H1 (cell line): ENCODE measurements at regions not wholly inside any gene's neighbourhood (a gene's known extent, or its start where the extent isn't known, plus 50 kb on each side); places are given as distances from the start of the nearest gene placed in this dataset.
A peak's percentile ranks its signal among the peaks of the same experiment; 100 is the strongest.

Experiments
- CTCF ChIA-PET: fragments of 300-600 bp; sonication (Branson Sonifier 250); formaldehyde crosslinking; loops from one replicate; lab custom pipeline; 2021; ENCODE audit not compliant: partially characterized antibody; lab: Charles Lee
- POLR2A ChIA-PET: fragments of 300-600 bp; sonication (Branson Sonifier 250); formaldehyde crosslinking; loops from one replicate; lab custom pipeline; 2021; ENCODE audit warnings: inconsistent platforms; ENCODE audit not compliant: partially characterized antibody; lab: Charles Lee
- DNase-seq, 2 experiments: peaks; one replicate each; pipeline versions ENCODE4 v3.0.0 to v3.0.0-alpha.2; 2010 to 2022; ENCODE audit warnings: low spot score in 2 of 2, low read depth in 1 of 2, mixed read lengths in 1 of 2
- FAIRE-seq: peaks from 2 replicates; lab custom pipeline; 2011; peaks lifted over from hg19 to GRCh38; lab: Jason Lieb, UNC
- H2AFZ ChIP-seq: 2 replicates; pipeline ENCODE4 v1.8.1; 2012; ENCODE audit warnings: low read length, inconsistent platforms
- H2AK5ac ChIP-seq: 2 replicates; pipeline ENCODE4 v1.6.1; 2013; ENCODE audit warnings: low read depth, low read length
- H2BK120ac ChIP-seq: replicated peaks from 2 replicates; pipeline ENCODE3; 2013; ENCODE audit warnings: low read depth, low read length, inconsistent platforms
- H2BK12ac ChIP-seq: 2 replicates; pipeline ENCODE4 v1.6.1; 2013; ENCODE audit warnings: low read depth, low read length
- H2BK15ac ChIP-seq: 2 replicates; pipeline ENCODE4 v1.6.1; 2013; ENCODE audit warnings: low read length
- H2BK20ac ChIP-seq: 2 replicates; pipeline ENCODE4 v1.6.1; 2013; ENCODE audit warnings: low read length
- H2BK5ac ChIP-seq: 2 replicates; pipeline ENCODE4 v1.6.1; 2013; ENCODE audit warnings: low read depth, low read length
- H3K14ac ChIP-seq: 2 replicates; pipeline ENCODE4 v1.6.1; 2013; ENCODE audit warnings: inconsistent platforms; ENCODE audit not compliant: insufficient read length
- H3K18ac ChIP-seq: 2 replicates; pipeline ENCODE4 v1.6.1; 2013; ENCODE audit warnings: low read length; ENCODE audit errors: extremely low read depth
- H3K23ac ChIP-seq: 2 replicates; pipeline ENCODE4 v1.6.1; 2013; ENCODE audit warnings: inconsistent platforms; ENCODE audit not compliant: insufficient read length
- H3K23me2 ChIP-seq: 2 replicates; pipeline ENCODE4 v1.6.1; 2013; ENCODE audit warnings: low read depth, low read length
- H3K27ac ChIP-seq: 2 replicates; pipeline ENCODE4 v1.6.1; 2011; ENCODE audit warnings: low read depth, low read length, inconsistent platforms
- H3K27me3 ChIP-seq, 4 experiments: replicated peaks in 1 of 4; 1 replicate in 1 of 4; 2 replicates in 3 of 4; pipeline versions ENCODE4 v1.6.1 to v1.8.1; 2011 to 2013; ENCODE audit warnings: low read length in 3 of 4, mild to moderate bottlenecking in 3 of 4, inconsistent platforms in 2 of 4, mixed read lengths in 2 of 4, moderate library complexity in 1 of 4; ENCODE audit not compliant: control insufficient read depth in 3 of 4, insufficient read depth in 3 of 4; ENCODE audit errors: extremely low read depth in 1 of 4
- H3K36me3 ChIP-seq, 4 experiments: 2 replicates each; pipeline versions ENCODE4 v1.6.1 to v1.8.1; 2011 to 2013; ENCODE audit warnings: mild to moderate bottlenecking in 4 of 4, low read length in 3 of 4, moderate library complexity in 2 of 4, control low read depth in 1 of 4, inconsistent platforms in 1 of 4; ENCODE audit not compliant: insufficient read depth in 4 of 4, control insufficient read depth in 2 of 4
- H3K4ac ChIP-seq: replicated peaks from 2 replicates; pipeline ENCODE3; 2013; ENCODE audit warnings: low read length, low read depth, mixed read lengths, inconsistent platforms; ENCODE audit not compliant: insufficient read length
- H3K4me1 ChIP-seq, 4 experiments: replicated peaks in 1 of 4; 1 replicate in 1 of 4; 2 replicates in 3 of 4; pipeline versions ENCODE4 v1.6.1 to v1.8.1; 2011 to 2013; ENCODE audit warnings: low read length in 3 of 4, inconsistent platforms in 2 of 4, mixed read lengths in 1 of 4; ENCODE audit not compliant: insufficient read depth in 4 of 4, control insufficient read depth in 3 of 4
- H3K4me2 ChIP-seq, 2 experiments: 2 replicates each; pipeline versions ENCODE4 v1.6.1 to v1.8.1; 2011 to 2013; ENCODE audit warnings: low read depth in 2 of 2, low read length in 2 of 2, control low read depth in 1 of 2, inconsistent platforms in 1 of 2, mild to moderate bottlenecking in 1 of 2; ENCODE audit not compliant: insufficient read depth in 1 of 2
- H3K4me3 ChIP-seq, 4 experiments: fragments of 200-600, 300-600 bp in 1 of 4; sonication (generic), shearing (Covaris generic), sonication (Bioruptor Twin) in 1 of 4; 2 replicates each; pipeline versions ENCODE4 v1.5.1 to v1.8.1; 2011 to 2016; ENCODE audit warnings: low read length in 4 of 4, low read depth in 3 of 4, control low read depth in 2 of 4, inconsistent platforms in 2 of 4, mild to moderate bottlenecking in 2 of 4, mixed read lengths in 1 of 4, moderate library complexity in 1 of 4; ENCODE audit not compliant: insufficient read depth in 2 of 4; ENCODE audit errors: extremely low read depth in 1 of 4
- H3K56ac ChIP-seq: replicated peaks from 2 replicates; pipeline ENCODE3; 2013; ENCODE audit warnings: low read depth, mild to moderate bottlenecking, mixed read lengths, low read length, inconsistent platforms; ENCODE audit not compliant: insufficient read length
- H3K79me1 ChIP-seq: 2 replicates; pipeline ENCODE4 v1.6.1; 2013; ENCODE audit warnings: low read depth, low read length, control low read depth
- H3K79me2 ChIP-seq, 2 experiments: 2 replicates each; pipeline versions ENCODE4 v1.6.1 to v1.8.1; 2012 to 2013; ENCODE audit warnings: low read length in 2 of 2, mild to moderate bottlenecking in 2 of 2, inconsistent platforms in 1 of 2; ENCODE audit not compliant: insufficient read depth in 2 of 2, control insufficient read depth in 1 of 2
- H3K9ac ChIP-seq, 4 experiments: replicated peaks in 1 of 4; 1 replicate in 1 of 4; 2 replicates in 3 of 4; pipeline versions ENCODE4 v1.6.1 to v1.8.1; 2011 to 2013; ENCODE audit warnings: low read depth in 3 of 4, low read length in 3 of 4, control low read depth in 2 of 4, mild to moderate bottlenecking in 2 of 4, moderate library complexity in 2 of 4, inconsistent platforms in 1 of 4; ENCODE audit errors: extremely low read depth in 1 of 4
- H3K9me3 ChIP-seq, 2 experiments: 2 replicates each; pipeline versions ENCODE4 v1.6.1 to v1.8.1; 2012 to 2013; ENCODE audit warnings: mild to moderate bottlenecking in 2 of 2, moderate library complexity in 2 of 2, control low read depth in 1 of 2, inconsistent platforms in 1 of 2, low read depth in 1 of 2, low read length in 1 of 2, mixed read lengths in 1 of 2; ENCODE audit not compliant: insufficient read depth in 2 of 2
- H4K20me1 ChIP-seq, 2 experiments: replicated peaks in 1 of 2; 2 replicates each; pipeline versions ENCODE3 to v1.8.1; 2011 to 2013; ENCODE audit warnings: inconsistent platforms in 2 of 2, low read length in 2 of 2, mild to moderate bottlenecking in 1 of 2; ENCODE audit not compliant: insufficient read depth in 2 of 2, control insufficient read depth in 1 of 2
- H4K5ac ChIP-seq: 2 replicates; pipeline ENCODE4 v1.6.1; 2013; ENCODE audit warnings: low read length, low read depth, mixed read lengths, inconsistent platforms; ENCODE audit not compliant: insufficient read length
- H4K8ac ChIP-seq: 2 replicates; pipeline ENCODE4 v1.8.0; 2013; ENCODE audit warnings: mild to moderate bottlenecking, moderate library complexity, low read length, inconsistent platforms; ENCODE audit not compliant: insufficient read depth; ENCODE audit errors: extremely low read depth
- H4K91ac ChIP-seq: replicated peaks from 2 replicates; pipeline ENCODE3; 2013; ENCODE audit warnings: low read length, mixed read lengths, inconsistent platforms; ENCODE audit not compliant: insufficient read length
- CREB1 ChIP-seq: IDR thresholded peaks from 2 replicates; pipeline ENCODE4 v1.6.1; 2012; ENCODE audit warnings: inconsistent platforms
- WGBS, 2 experiments: shearing (Covaris generic) in 1 of 2; methylation state at CpG; one replicate each; pipeline versions ENCODE4 v1.1.6 to v1.1.7; 2013 to 2015; ENCODE audit warnings: low lambda C conversion rate in 2 of 2, mixed read lengths in 2 of 2, inconsistent platforms in 1 of 2, low coverage in 1 of 2, missing lambda C conversion rate in 1 of 2; ENCODE audit not compliant: insufficient replicate concordance in 2 of 2, insufficient coverage in 1 of 2, insufficient read length in 1 of 2; ENCODE audit errors: extremely low coverage in 1 of 2, missing lambda C conversion rate in 1 of 2; 5-methylcytosine and 5-hydroxymethylcytosine counted together

DNA sequence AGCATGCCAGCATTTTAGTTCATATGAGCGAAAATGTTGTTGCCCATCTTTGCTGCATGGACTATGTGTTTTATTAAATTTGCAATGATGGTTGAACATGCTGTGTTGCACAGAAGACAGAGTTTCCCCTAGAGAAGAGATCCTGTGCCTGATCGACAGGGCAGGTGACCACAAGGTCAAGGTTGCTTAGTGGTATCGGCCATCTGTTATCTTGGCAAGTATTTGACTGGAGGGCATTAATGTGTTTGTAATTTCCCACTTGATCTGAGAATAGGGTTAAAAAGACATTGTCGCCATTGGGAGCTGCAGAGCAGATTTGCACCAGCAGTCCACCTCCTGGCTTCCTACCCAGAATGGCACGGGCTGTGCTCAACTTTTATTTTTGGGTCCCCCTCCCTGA lies 1523.6 kb upstream of the WWC1 start:
- Histone ChIP-seq H2AK5ac (no peak overlapping the region), H3K27me3 (no peaks in the 10 kb centered on the region), H2BK15ac (peak overlapping the region; percentile 34; the same call in 1 of the 2 replicates), H3K4me1 (peaks cover 0 to 2% (median 0%) of the 10 kb centered on the region in 4 experiments; a peak in 1 of 7 replicates), H3K4me3 (no peak overlapping the region), H2BK120ac (no peak overlapping the region), H3K9ac (no peak overlapping the region), H4K20me1 (no peaks in the 10 kb centered on the region), H4K91ac (no peak overlapping the region), H2BK20ac (no peak overlapping the region), H2BK12ac (no peak overlapping the region), H3K23ac (no peak overlapping the region), H3K79me2 (no peaks in the 10 kb centered on the region), H3K9me3 (no peaks in the 10 kb centered on the region), H4K8ac (no peak overlapping the region), H3K4me2 (no peak overlapping the region), H3K18ac (no peak overlapping the region), H3K14ac (no peak overlapping the region), H2BK5ac (no peak overlapping the region), H4K5ac (no peak overlapping the region), H3K36me3 (no peaks in the 10 kb centered on the region), H3K56ac (no peak overlapping the region), H3K23me2 (no peaks in the 10 kb centered on the region), H2AFZ (no peak overlapping the region), H3K27ac (no peak overlapping the region), H3K4ac (no peak overlapping the region), H3K79me1 (no peaks in the 10 kb centered on the region)
- FAIRE-seq = no peak
- no peak for DNase-seq
- TF ChIP-seq CREB1 = no peak
- ChIA-PET POLR2A (no interaction called here), CTCF (interaction anchor here (0.6 to 1.1 kb wide), 3 partner anchors 15 to 930 kb away, joined by 3 read pairs; no protein-coding TSS in a partner anchor)
- 96% methylated on average over 5 of the region's 5 CpGs; no CpG with 5 or more reads in 1 of the 2 experiments for WGBS, 2 experiments
